Activated B cell treated with CpG ODN at 0.5 μM for 24 hours (primary cell): ENCODE measurements at regions not wholly inside any gene's neighbourhood (a gene's known extent, or its start where the extent isn't known, plus 50 kb on each side); places are given as distances from the start of the nearest gene placed in this dataset.

Experiments
- ATAC-seq: fragments of 200-7000 bp; cut with Tn5 transposase; one replicate; pipeline ENCODE4 v1.10.0; 2021; ENCODE audit warnings: low read depth, mild to moderate bottlenecking, moderate library complexity
- CTCF ChIA-PET: fragments of 350-600 bp; sonication (Branson Sonifier 250); formaldehyde crosslinking; loops from one replicate; lab custom pipeline; 2021; ENCODE audit warnings: antibody characterized with exemption; lab: Charles Lee
- POLR2A ChIA-PET: fragments of 350-600 bp; sonication (Branson Sonifier 250); formaldehyde crosslinking; loops from one replicate; lab custom pipeline; 2021; ENCODE audit warnings: antibody characterized with exemption; lab: Charles Lee
- DNase-seq: peaks from one replicate; pipeline ENCODE4 v3.0.0; 2022
- H3K27ac Mint-ChIP-seq: one replicate; pipeline ENCODE4 v1.8.0; 2020; ENCODE audit warnings: mixed read lengths
- H3K27me3 Mint-ChIP-seq: one replicate; pipeline ENCODE4 v1.8.0; 2021; ENCODE audit warnings: mixed read lengths
- H3K36me3 Mint-ChIP-seq: one replicate; pipeline ENCODE4 v1.8.0; 2021; ENCODE audit warnings: low read depth, mixed read lengths
- H3K4me1 Mint-ChIP-seq: one replicate; pipeline ENCODE4 v1.8.0; 2021; ENCODE audit warnings: mixed read lengths
- H3K4me3 Mint-ChIP-seq: one replicate; pipeline ENCODE4 v1.8.0; 2020; ENCODE audit warnings: mild to moderate bottlenecking, mixed read lengths
- H3K9me3 Mint-ChIP-seq: one replicate; pipeline ENCODE4 v1.8.0; 2020; ENCODE audit warnings: mixed read lengths
- CTCF ChIP-seq: fragments of 200-600 bp; IDR thresholded peaks from one replicate; pipeline ENCODE4 v1.8.0; 2022; ENCODE audit warnings: antibody characterized with exemption, mild to moderate bottlenecking
- intact Hi-C: fragments of 100-400 bp; cut with micrococcal nuclease; formaldehyde crosslinking; loops from one replicate; pipeline ENCODE4 v1.15.1; 2024

GRCh38 chr11:113553235-113553634 is 78.0 kb upstream of the DRD2 start:
- H3K4me3 Mint-ChIP-seq, result no peak overlapping the region
- intact Hi-C loops, result no loop called here
- DNase-seq (no peak), ATAC-seq (no peak)
- no peak overlapping the region for H3K27ac Mint-ChIP-seq
- H3K27me3 Mint-ChIP-seq, result peaks cover 15% of the 10 kb centered on the region
- H3K36me3 Mint-ChIP-seq, result no peaks in the 10 kb centered on the region
- ChIA-PET POLR2A (no interaction called here), CTCF (no interaction called here)
- no peaks in the 10 kb centered on the region for H3K9me3 Mint-ChIP-seq
- TF ChIP-seq CTCF, result no peak
- no peaks in the 10 kb centered on the region for H3K4me1 Mint-ChIP-seq

DNA sequence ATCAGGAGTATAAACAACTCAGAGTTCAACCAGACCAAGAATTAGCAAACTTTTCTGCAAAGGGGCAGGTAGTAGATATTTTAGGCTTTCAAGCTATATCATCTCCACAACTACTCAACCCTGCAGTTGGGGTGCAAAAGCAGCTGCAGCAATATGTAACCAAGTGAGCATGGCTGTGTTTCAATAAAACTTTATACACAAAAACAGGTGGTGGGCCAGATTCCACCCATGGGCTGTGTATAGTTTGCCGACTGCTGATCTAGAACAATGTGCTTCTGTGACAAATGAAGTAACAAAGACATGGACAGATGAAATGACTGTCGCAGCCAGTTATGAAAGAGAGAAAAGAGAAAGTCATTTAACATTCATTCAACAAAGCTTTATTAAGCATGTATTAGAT is 77.1 kb upstream of the DRD2 start:
- no peaks in the 10 kb centered on the region for H3K36me3 Mint-ChIP-seq
- DNase-seq (no peak), ATAC-seq (no peak)
- no peak for TF ChIP-seq CTCF
- H3K9me3 Mint-ChIP-seq, result no peaks in the 10 kb centered on the region
- H3K4me1 Mint-ChIP-seq, result no peaks in the 10 kb centered on the region
- H3K27ac Mint-ChIP-seq, result no peak overlapping the region
- intact Hi-C loops, result no loop called here
- ChIA-PET POLR2A (no interaction called here), CTCF (no interaction called here)
- H3K4me3 Mint-ChIP-seq, result no peak overlapping the region
- H3K27me3 Mint-ChIP-seq, result peaks cover 14% of the 10 kb centered on the region

DNA sequence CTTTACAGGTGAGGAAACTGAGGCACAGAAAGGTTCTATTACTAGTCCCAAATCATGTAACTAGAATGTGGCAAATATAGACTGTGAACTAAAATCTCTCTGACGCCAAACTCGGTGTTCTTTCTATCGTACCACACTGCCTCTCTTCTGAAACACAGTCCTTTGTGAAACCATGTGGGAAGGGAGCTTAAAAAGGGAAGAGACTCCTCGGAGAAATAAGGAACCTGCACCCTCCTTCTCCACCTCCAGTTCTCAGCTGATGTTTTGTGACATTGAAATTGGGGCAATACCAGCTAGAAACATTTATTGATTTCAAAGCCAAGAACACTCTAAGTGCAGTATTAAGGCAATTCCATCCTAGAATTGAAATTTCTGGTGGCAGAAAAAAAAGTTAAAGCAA is 76.4 kb upstream of the DRD2 start:
- no peak for TF ChIP-seq CTCF
- Mint-ChIP-seq H3K4me3 (no peak overlapping the region), H3K27me3 (peaks cover 14% of the 10 kb centered on the region), H3K36me3 (no peaks in the 10 kb centered on the region), H3K9me3 (no peaks in the 10 kb centered on the region), H3K4me1 (no peaks in the 10 kb centered on the region), H3K27ac (no peak overlapping the region)
- ChIA-PET POLR2A (no interaction called here), CTCF (no interaction called here)
- intact Hi-C loops, result no loop called here
- ATAC-seq (no peak), DNase-seq (no peak)

GRCh38 chr11:113549611-113550578 is 74.7 kb upstream of the DRD2 start:
- Mint-ChIP-seq H3K36me3 (no peaks in the 10 kb centered on the region), H3K27me3 (peaks cover 23% of the 10 kb centered on the region), H3K4me1 (no peaks in the 10 kb centered on the region), H3K4me3 (no peak overlapping the region), H3K27ac (no peak overlapping the region), H3K9me3 (no peaks in the 10 kb centered on the region)
- ChIA-PET POLR2A (no interaction called here), CTCF (no interaction called here)
- no peak for TF ChIP-seq CTCF
- intact Hi-C loops, result no loop called here
- DNase-seq (no peak), ATAC-seq (no peak)

- POLR2A ChIA-PET, result no interaction called here
- no peaks in the 10 kb centered on the region for H3K4me1 Mint-ChIP-seq
These were observed 73.9 kb upstream of the DRD2 start for GRCh38 chr11:113549061-113549460.

More at GRCh38 chr11:113549061-113549460, 73.9 kb upstream of the DRD2 start:
- no peak for ATAC-seq
- Mint-ChIP-seq H3K9me3 (no peaks in the 10 kb centered on the region), H3K4me3 (no peak overlapping the region), H3K36me3 (no peaks in the 10 kb centered on the region), H3K27me3 (peaks cover 23% of the 10 kb centered on the region), H3K27ac (no peak overlapping the region)
- intact Hi-C loops, result no loop called here
- no peak for TF ChIP-seq CTCF
- CTCF ChIA-PET, result no interaction called here
- no peak for DNase-seq
